HG03442 (cell line): ENCODE measurements at regions not wholly inside any gene's neighbourhood (a gene's known extent, or its start where the extent isn't known, plus 50 kb on each side); places are given as distances from the start of the nearest gene placed in this dataset.

Source experiments
- ATAC-seq: cut with Tn5 transposase; IDR thresholded peaks from one replicate; pipeline ENCODE4 v1.9.1; 2021; ENCODE audit warnings: mild to moderate bottlenecking, moderate library complexity; ENCODE audit not compliant: unreplicated experiment

GRCh38 chr3:67733269-67733950 lies 79.0 kb upstream of the SUCLG2 start:
- no peak for ATAC-seq

GRCh38 chr3:67724434-67724833 lies 70.0 kb upstream of the SUCLG2 start:
- ATAC-seq = no peak

GRCh38 chr3:67723863-67724262 lies 69.5 kb upstream of the SUCLG2 start:
- no peak for ATAC-seq

- no peak for ATAC-seq
Measured at GRCh38 chr3:67719333-67719732, 64.9 kb upstream of the SUCLG2 start.

GRCh38 chr3:67715971-67716370 lies 61.6 kb upstream of the SUCLG2 start:
- no peak for ATAC-seq

GRCh38 chr3:67713764-67714469 lies 59.5 kb upstream of the SUCLG2 start:
- ATAC-seq = no peak

GRCh38 chr3:67712259-67712658 lies 57.8 kb upstream of the SUCLG2 start:
- ATAC-seq = no peak

- ATAC-seq = no peak
Measured at GRCh38 chr3:67710396-67710795, 56.0 kb upstream of the SUCLG2 start.

GRCh38 chr3:67706934-67707333 lies 52.5 kb upstream of the SUCLG2 start:
- ATAC-seq = no peak

- no peak for ATAC-seq
Measured at GRCh38 chr3:67704322-67704721, 49.9 kb upstream of the SUCLG2 start.
